ENCODE measurements at regions not wholly inside any gene's neighbourhood (a gene's known extent, or its start where the extent isn't known, plus 50 kb on each side); places are given as distances from the start of the nearest gene placed in this dataset.

- Mint-ChIP-seq H3K9me3 (ENCODE audit: insufficient read depth) (no peaks in the 10 kb centered on the region), H3K4me3 (no peak overlapping the region), H3K36me3 (ENCODE audit: low read depth) (no peaks in the 10 kb centered on the region), H3K27me3 (ENCODE audit: low read depth) (no peaks in the 10 kb centered on the region), H3K4me1 (ENCODE audit: low read depth) (no peaks in the 10 kb centered on the region), H3K27ac (no peak overlapping the region)
- ChIA-PET CTCF (no interaction called here), POLR2A (no interaction called here)
- DNase-seq: no peak
- no peak for ATAC-seq
Measured at GRCh38 chr5:97694091-97694490, 511.0 kb upstream of the RIOK2 start.

- H3K27ac Mint-ChIP-seq: no peak overlapping the region
- POLR2A ChIA-PET: no interaction called here
- ATAC-seq (no peak), DNase-seq (no peak)
- no peaks in the 10 kb centered on the region for H3K4me1 Mint-ChIP-seq (ENCODE audit: low read depth)
- no peaks in the 10 kb centered on the region for H3K36me3 Mint-ChIP-seq (ENCODE audit: low read depth)
- H3K27me3 Mint-ChIP-seq (ENCODE audit: low read depth): no peaks in the 10 kb centered on the region
- H3K9me3 Mint-ChIP-seq (ENCODE audit: insufficient read depth): no peaks in the 10 kb centered on the region
- H3K4me3 Mint-ChIP-seq: no peak overlapping the region
- CTCF ChIA-PET: no interaction called here
Measured at GRCh38 chr5:97714424-97714823, 531.4 kb upstream of the RIOK2 start.

- Mint-ChIP-seq H3K36me3 (ENCODE audit: low read depth) (no peaks in the 10 kb centered on the region), H3K27ac (no peak overlapping the region), H3K4me3 (no peak overlapping the region), H3K27me3 (ENCODE audit: low read depth) (no peaks in the 10 kb centered on the region), H3K9me3 (ENCODE audit: insufficient read depth) (no peaks in the 10 kb centered on the region), H3K4me1 (ENCODE audit: low read depth) (no peaks in the 10 kb centered on the region)
- DNase-seq: no peak
- ATAC-seq: no peak
- CTCF ChIA-PET: no interaction called here
- POLR2A ChIA-PET: no interaction called here
Measured at GRCh38 chr5:97726106-97726505, 543.1 kb upstream of the RIOK2 start.

- H3K36me3 Mint-ChIP-seq (ENCODE audit: low read depth): no peaks in the 10 kb centered on the region
- H3K9me3 Mint-ChIP-seq (ENCODE audit: insufficient read depth): no peaks in the 10 kb centered on the region
- DNase-seq (no peak), ATAC-seq (no peak)
- H3K27ac Mint-ChIP-seq: no peak overlapping the region
- no peaks in the 10 kb centered on the region for H3K4me1 Mint-ChIP-seq (ENCODE audit: low read depth)
- ChIA-PET CTCF (no interaction called here), POLR2A (no interaction called here)
- no peak overlapping the region for H3K4me3 Mint-ChIP-seq
- H3K27me3 Mint-ChIP-seq (ENCODE audit: low read depth): no peaks in the 10 kb centered on the region
Measured at GRCh38 chr5:97728920-97729319, 545.9 kb upstream of the RIOK2 start.

- POLR2A ChIA-PET: no interaction called here
- Mint-ChIP-seq H3K36me3 (ENCODE audit: low read depth) (no peaks in the 10 kb centered on the region), H3K9me3 (ENCODE audit: insufficient read depth) (no peaks in the 10 kb centered on the region), H3K4me3 (no peak overlapping the region), H3K27me3 (ENCODE audit: low read depth) (no peaks in the 10 kb centered on the region), H3K4me1 (ENCODE audit: low read depth) (no peaks in the 10 kb centered on the region), H3K27ac (no peak overlapping the region)
- DNase-seq (no peak), ATAC-seq (no peak)
- CTCF ChIA-PET: no interaction called here
Measured at GRCh38 chr5:97729938-97730337, 546.9 kb upstream of the RIOK2 start.

GRCh38 chr5:97735209-97735608 lies 552.2 kb upstream of the RIOK2 start:
- H3K4me3 Mint-ChIP-seq: no peak overlapping the region
- no peaks in the 10 kb centered on the region for H3K27me3 Mint-ChIP-seq (ENCODE audit: low read depth)
- ATAC-seq (no peak), DNase-seq (no peak)
- H3K9me3 Mint-ChIP-seq (ENCODE audit: insufficient read depth): no peaks in the 10 kb centered on the region
- ChIA-PET CTCF (no interaction called here), POLR2A (no interaction called here)
- H3K27ac Mint-ChIP-seq: no peak overlapping the region
- no peaks in the 10 kb centered on the region for H3K36me3 Mint-ChIP-seq (ENCODE audit: low read depth)
- H3K4me1 Mint-ChIP-seq (ENCODE audit: low read depth): no peaks in the 10 kb centered on the region

GRCh38 chr5:97737608-97738007 lies 554.6 kb upstream of the RIOK2 start:
- Mint-ChIP-seq H3K36me3 (ENCODE audit: low read depth) (no peaks in the 10 kb centered on the region), H3K9me3 (ENCODE audit: insufficient read depth) (no peaks in the 10 kb centered on the region), H3K4me3 (no peak overlapping the region), H3K27me3 (ENCODE audit: low read depth) (no peaks in the 10 kb centered on the region), H3K4me1 (ENCODE audit: low read depth) (no peaks in the 10 kb centered on the region), H3K27ac (no peak overlapping the region)
- POLR2A ChIA-PET: no interaction called here
- ATAC-seq (no peak), DNase-seq (no peak)
- CTCF ChIA-PET: no interaction called here

GRCh38 chr5:97745817-97746216 lies 562.8 kb upstream of the RIOK2 start:
- Mint-ChIP-seq H3K36me3 (ENCODE audit: low read depth) (no peaks in the 10 kb centered on the region), H3K4me3 (no peak overlapping the region), H3K9me3 (ENCODE audit: insufficient read depth) (peaks cover 4% of the 10 kb centered on the region), H3K4me1 (ENCODE audit: low read depth) (no peaks in the 10 kb centered on the region), H3K27ac (no peak overlapping the region), H3K27me3 (ENCODE audit: low read depth) (no peaks in the 10 kb centered on the region)
- POLR2A ChIA-PET: no interaction called here
- no peak for DNase-seq
- CTCF ChIA-PET: no interaction called here
- ATAC-seq: no peak

GRCh38 chr5:97750576-97750975 lies 567.5 kb upstream of the RIOK2 start:
- ChIA-PET CTCF (no interaction called here), POLR2A (interaction anchor here (0.6 kb wide), 1 partner anchor 740 kb away, joined by 5 read pairs; no protein-coding TSS in a partner anchor)
- Mint-ChIP-seq H3K4me1 (ENCODE audit: low read depth) (no peaks in the 10 kb centered on the region), H3K27ac (no peak overlapping the region), H3K9me3 (ENCODE audit: insufficient read depth) (peaks cover 4% of the 10 kb centered on the region), H3K4me3 (no peak overlapping the region), H3K36me3 (ENCODE audit: low read depth) (no peaks in the 10 kb centered on the region), H3K27me3 (ENCODE audit: low read depth) (no peaks in the 10 kb centered on the region)
- DNase-seq: no peak
- ATAC-seq: no peak

- H3K27ac Mint-ChIP-seq: no peak overlapping the region
- DNase-seq (no peak), ATAC-seq (no peak)
- H3K4me3 Mint-ChIP-seq: no peak overlapping the region
- H3K27me3 Mint-ChIP-seq (ENCODE audit: low read depth): no peaks in the 10 kb centered on the region
- H3K9me3 Mint-ChIP-seq (ENCODE audit: insufficient read depth): peaks cover 4% of the 10 kb centered on the region
- POLR2A ChIA-PET: no interaction called here
- CTCF ChIA-PET: no interaction called here
- no peaks in the 10 kb centered on the region for H3K4me1 Mint-ChIP-seq (ENCODE audit: low read depth)
- no peaks in the 10 kb centered on the region for H3K36me3 Mint-ChIP-seq (ENCODE audit: low read depth)
Measured at GRCh38 chr5:97751540-97751939, 568.5 kb upstream of the RIOK2 start.

- no peaks in the 10 kb centered on the region for H3K27me3 Mint-ChIP-seq (ENCODE audit: low read depth)
- no peak overlapping the region for H3K4me3 Mint-ChIP-seq
- ATAC-seq (no peak), DNase-seq (no peak)
- H3K27ac Mint-ChIP-seq: no peak overlapping the region
- no peaks in the 10 kb centered on the region for H3K36me3 Mint-ChIP-seq (ENCODE audit: low read depth)
- CTCF ChIA-PET: no interaction called here
- POLR2A ChIA-PET: no interaction called here
- no peaks in the 10 kb centered on the region for H3K4me1 Mint-ChIP-seq (ENCODE audit: low read depth)
- H3K9me3 Mint-ChIP-seq (ENCODE audit: insufficient read depth): peaks cover 4% of the 10 kb centered on the region
Measured at GRCh38 chr5:97752871-97753270, 569.8 kb upstream of the RIOK2 start.

GRCh38 chr5:97762483-97762882 lies 579.4 kb upstream of the RIOK2 start:
- CTCF ChIA-PET: no interaction called here
- no peaks in the 10 kb centered on the region for H3K36me3 Mint-ChIP-seq (ENCODE audit: low read depth)
- H3K4me1 Mint-ChIP-seq (ENCODE audit: low read depth): no peaks in the 10 kb centered on the region
- no peak overlapping the region for H3K27ac Mint-ChIP-seq
- H3K9me3 Mint-ChIP-seq (ENCODE audit: insufficient read depth): peaks cover 3% of the 10 kb centered on the region
- ATAC-seq (no peak), DNase-seq (no peak)
- POLR2A ChIA-PET: no interaction called here
- H3K4me3 Mint-ChIP-seq: no peak overlapping the region
- no peaks in the 10 kb centered on the region for H3K27me3 Mint-ChIP-seq (ENCODE audit: low read depth)

GRCh38 chr5:97764700-97765099 lies 581.7 kb upstream of the RIOK2 start:
- peaks cover 3% of the 10 kb centered on the region for H3K9me3 Mint-ChIP-seq (ENCODE audit: insufficient read depth)
- no peaks in the 10 kb centered on the region for H3K27me3 Mint-ChIP-seq (ENCODE audit: low read depth)
- H3K27ac Mint-ChIP-seq: no peak overlapping the region
- DNase-seq (no peak), ATAC-seq (no peak)
- no peaks in the 10 kb centered on the region for H3K4me1 Mint-ChIP-seq (ENCODE audit: low read depth)
- H3K4me3 Mint-ChIP-seq: no peak overlapping the region
- ChIA-PET POLR2A (no interaction called here), CTCF (no interaction called here)
- H3K36me3 Mint-ChIP-seq (ENCODE audit: low read depth): no peaks in the 10 kb centered on the region
